GM21528 (cell line): ENCODE measurements at regions not wholly inside any gene's neighbourhood (a gene's known extent, or its start where the extent isn't known, plus 50 kb on each side); places are given as distances from the start of the nearest gene placed in this dataset.

Source experiments
- ATAC-seq: cut with Tn5 transposase; IDR thresholded peaks from one replicate; pipeline ENCODE4 v1.9.1; 2021; ENCODE audit warnings: mild to moderate bottlenecking, moderate library complexity; ENCODE audit not compliant: unreplicated experiment, low FRiP score

DNA sequence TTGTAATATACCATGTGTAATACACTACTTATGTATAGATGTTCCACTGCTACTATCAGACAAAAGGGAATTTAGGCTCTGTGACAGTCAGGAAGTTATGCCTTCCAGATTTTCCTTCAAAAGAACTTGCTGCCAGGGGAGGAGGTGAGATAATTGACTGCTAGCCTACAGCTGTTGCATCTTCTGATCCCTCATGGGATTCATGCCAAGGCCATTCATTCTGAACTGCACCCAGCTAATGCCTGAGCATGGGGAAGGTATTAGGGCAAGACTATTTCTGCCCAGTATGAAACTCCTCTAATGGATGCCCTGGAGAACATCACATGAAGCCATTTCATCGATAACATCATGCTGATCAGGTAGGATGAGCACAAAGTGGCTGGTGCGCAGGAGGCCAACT lies 746.5 kb upstream of the ZNF608 start:
- ATAC-seq, result no peak

DNA sequence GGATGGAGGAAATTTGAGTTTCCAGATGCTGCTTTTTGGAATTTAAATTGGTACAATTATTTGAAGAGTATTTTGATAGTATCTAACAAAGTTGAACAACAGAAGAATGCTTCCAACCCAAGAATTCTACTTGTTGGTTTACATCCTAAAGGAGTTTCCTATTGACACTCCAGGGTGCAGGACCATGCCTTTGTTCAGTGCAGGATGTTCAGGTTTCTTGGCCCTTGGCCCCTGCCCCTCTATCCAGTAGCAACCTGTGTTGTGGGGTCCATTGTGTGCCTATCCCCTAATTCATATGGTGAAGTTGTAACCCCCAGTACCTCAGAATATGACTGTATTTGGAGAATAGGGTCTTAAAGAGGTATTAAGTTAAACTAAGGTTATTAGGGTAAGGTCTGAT lies 750.0 kb upstream of the ZNF608 start:
- no peak for ATAC-seq

DNA sequence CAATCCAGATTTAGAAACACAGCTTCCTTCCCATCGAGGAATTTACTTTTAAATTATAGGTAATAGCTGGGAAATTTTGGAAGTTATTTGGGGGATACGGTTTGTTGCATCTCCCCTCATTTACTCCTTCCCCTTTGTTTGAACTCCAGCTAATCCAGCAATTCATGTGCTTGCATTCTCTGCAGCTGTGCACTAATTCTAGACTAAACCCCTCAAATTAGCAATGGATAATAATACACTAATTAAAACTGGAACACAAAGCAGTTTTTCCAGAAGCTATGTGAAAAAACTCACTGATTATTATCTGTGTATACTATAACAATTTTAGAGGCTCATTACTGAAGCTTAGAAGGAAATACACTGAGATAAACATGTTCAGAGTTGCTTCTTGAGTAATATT lies 751.2 kb upstream of the ZNF608 start:
- ATAC-seq, result no peak

DNA sequence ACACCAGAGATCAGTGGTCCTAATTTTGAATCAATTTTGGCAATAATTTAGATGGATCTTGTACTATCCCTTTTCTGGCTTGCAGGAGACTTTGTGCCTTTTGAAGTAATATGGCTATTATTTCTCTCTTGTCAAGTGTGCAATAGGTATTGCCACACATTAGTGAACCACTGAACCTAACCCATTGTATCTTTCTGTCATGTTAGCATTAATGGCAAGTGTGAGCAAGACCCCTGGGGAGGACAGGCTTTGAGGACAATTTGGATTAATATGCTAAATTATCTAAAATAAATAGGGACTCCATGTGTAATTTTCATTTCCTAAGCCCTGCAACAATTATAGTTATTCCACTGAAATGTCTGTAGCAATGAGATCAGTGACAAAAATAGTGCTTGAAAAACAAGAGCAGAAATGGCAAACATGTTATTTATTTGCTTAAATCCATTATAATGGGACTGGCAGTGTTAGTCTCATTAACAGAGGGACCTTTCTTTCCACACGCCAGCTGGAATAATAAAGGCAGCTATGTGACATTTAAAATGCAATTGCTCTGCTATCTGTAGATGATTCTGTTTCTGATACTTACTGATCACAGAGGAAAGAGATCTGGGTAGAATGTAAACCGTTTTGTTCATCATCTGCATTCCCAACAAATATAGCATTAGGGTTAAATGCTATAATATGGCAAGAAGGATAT lies 753.3 kb upstream of the ZNF608 start:
- no peak for ATAC-seq

DNA sequence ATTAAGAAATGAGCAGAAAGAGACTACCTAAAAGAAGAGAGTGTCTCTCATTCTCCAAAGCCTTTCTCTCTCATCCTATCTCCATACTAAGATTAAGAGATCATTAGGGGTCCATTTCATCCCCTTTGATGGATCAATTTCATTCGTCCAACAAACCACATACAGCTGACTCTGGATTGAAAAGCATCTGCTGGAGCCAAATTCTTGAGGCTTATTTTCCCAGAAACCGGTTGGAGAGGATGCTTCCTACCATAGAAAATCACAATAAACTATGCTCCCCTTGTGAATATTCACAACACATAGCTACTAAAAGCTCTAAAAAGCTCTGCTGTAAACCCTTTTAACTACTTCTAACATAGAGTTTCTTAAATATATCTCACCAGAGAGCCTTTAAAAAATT lies 755.0 kb upstream of the ZNF608 start:
- ATAC-seq, result no peak

DNA sequence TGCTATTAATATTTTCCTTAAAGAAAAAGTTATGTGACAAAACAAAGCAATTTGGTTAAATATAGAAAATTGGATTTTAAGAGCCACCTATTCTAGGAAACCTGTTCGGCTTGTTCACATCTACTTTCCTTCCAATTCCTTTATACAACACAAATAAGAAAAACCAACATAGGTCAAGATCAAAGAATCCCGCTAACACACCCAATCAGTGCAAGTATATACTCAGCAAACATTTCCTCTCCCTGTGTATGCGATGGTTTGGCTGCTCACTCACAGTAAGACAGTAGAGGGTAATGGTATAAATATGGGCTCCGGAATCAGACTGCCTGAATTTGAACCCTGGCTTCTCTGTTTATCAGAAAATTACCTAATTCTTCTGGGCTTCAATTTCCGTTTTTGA lies 757.5 kb upstream of the ZNF608 start:
- ATAC-seq, result no peak

DNA sequence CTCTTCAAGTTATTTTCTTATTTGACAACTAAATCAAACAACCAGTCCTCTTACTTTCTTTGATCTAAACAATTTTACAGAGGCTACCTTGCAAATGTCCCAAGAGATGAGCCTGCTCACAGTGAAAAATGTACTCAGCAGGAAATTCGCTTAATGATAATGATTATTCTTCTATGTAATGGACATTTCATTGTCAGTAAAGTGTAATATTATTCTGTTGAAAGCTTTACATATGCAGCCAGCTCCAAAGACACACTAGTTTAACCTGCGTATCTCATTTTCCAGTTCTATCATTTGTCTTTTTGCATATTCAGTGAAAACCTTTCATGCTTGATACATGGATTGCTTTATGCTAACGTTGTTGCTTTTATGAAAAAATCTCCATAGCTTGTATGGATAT lies 758.7 kb upstream of the ZNF608 start:
- no peak for ATAC-seq

DNA sequence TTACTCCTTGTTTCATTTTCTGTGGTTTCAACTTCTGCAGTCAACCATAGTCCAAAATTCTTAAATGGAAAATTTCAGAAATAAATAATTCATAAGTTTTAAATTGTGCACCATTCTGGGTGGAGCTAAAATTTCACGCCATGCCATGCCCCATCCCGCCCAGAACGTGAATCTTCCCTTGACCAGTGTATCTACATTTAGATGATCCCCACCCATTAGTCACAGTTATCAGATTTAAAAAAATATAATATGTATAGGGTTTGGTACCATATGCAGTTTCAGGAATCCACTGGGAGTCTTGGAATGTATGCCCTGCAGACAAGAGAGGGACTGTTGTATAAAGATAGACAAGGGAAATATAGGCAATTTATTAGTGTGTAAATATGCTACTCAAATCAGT lies 759.7 kb upstream of the ZNF608 start:
- no peak for ATAC-seq

DNA sequence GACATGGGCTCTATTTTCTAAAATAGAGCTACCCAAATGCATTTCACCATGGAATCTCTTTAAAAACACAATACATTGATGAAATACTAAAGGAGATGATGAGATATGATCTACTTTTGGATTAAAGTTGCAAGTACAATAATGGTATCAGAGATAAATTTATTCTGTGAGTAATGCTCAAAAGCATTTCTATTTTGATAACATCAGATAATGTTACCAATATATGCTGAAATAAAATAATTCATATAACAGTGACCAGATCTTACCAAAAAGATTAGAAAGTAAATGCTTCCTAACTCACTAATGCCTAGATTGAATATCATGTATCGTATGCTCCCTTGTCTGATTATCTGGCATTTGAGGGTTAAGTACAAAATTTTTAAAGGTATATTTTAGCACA lies 761.8 kb upstream of the ZNF608 start:
- no peak for ATAC-seq

DNA sequence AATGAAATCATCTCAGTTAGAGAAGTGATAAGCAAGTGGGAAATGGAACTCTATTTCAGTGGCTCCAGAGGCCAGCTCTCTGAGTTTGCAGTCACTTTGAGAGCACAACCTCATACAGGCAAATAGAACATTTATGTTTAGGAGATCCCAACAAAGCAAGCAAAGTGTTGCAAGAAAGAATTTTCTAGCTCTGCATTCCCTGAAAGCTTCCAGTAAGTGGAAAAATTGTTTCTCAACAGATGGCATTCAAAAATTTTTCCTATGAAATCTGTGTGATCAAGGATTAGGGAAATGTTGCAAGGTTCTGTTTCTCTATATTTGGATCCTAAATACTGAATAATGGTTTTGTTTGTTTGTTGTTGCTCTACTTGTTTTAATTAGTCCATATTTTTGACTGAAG lies 764.2 kb upstream of the ZNF608 start:
- ATAC-seq, result no peak

DNA sequence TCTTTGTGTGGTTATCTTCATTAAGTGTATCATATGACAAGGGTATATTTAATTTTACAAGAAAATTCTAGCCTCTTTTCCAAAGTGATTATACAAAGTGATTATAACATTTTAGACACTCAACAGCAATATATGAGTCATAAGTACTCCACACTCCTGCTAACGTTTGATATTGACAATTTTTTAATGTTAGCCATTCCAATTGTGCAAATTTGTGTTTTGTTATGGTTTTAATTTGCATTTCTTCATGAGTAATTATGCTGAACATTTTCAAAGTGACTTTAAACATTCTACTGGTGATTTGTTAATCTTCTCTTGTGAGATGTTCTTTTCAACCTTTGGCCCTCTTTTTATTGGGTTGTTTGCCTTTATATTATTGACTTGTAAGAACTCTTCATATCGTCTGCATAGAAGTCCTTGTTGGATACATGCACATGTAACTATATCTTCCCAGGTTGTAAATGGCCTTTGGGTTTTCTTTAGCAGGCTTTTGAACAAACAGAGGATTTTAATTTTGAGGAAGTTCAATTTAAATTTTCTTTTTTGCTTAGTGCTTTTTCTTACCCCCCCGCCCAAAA lies 771.6 kb upstream of the ZNF608 start:
- no peak for ATAC-seq

DNA sequence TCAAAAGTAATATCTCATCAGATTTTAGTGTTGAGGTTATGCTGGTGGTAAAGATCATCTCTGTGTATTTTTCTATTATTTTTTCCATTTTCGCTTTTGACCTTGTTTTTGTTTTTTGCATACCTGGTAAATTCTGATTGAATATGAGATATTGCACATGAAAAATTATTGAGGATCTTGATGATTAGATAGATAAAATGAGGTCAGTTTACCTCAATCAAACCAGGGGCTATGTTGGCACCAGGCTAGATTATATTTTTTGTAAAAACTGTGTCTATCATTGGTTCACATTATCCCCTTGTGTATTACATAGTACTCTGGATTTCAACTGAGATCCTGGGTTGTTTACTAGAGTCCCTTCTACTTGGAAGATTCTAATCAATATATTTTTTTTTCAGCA lies 774.9 kb upstream of the ZNF608 start:
- no peak for ATAC-seq

DNA sequence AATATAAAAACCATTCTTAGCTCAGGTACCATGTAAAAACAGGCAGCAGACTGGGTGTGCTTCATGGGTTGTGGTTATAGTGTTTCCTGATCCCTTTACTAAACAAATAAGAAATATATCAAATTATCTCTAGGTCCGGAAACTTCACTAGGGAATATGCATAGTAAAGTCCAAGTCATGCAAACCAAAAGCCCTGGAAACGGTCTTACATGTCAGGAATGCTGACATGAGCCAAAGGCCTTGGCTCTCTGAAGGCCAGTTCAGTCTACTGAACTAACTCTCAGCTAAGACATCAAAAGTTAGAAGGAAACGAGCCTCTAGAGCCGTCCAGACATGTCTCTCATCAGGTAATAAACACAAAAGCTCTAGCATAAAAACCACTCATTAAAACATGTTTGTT lies 778.9 kb upstream of the ZNF608 start:
- no peak for ATAC-seq

DNA sequence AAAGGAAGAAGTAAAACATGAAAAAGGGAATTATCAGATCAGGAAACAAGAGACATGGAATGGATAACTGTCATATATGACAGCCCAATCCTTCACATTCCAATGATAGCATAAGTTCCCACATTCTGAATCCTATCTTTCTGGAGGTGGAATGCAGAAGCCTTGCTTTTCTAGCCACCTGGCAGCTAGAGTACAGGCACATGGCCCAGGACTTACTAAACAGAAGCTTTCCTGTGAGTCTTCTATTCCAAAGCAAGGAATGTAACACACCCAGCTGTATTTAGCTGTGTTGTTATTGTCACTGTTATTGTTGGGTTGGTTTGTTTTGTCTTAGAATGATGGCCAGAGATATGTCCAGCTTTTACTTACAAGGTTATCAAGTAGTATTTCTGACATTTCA lies 780.5 kb upstream of the ZNF608 start:
- ATAC-seq, result no peak

DNA sequence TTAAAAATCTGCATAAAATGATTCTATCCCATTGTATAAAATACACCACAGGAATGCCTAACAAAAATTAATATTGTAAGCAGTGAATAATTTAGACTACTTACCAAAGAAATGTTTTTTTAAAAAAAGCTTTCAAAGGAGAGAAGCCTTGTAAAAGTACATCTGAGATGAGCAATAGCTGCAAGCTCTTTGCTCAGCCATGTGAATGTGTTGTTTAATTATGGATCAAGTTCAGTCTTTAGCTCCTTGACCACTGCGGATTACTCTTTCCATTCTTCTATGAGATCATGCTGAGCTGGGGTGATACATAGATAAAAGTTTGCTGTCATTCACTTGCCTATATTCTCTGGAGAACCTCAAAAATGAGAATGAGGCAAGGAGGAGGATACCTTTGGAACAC lies 782.4 kb upstream of the ZNF608 start:
- ATAC-seq, result no peak

DNA sequence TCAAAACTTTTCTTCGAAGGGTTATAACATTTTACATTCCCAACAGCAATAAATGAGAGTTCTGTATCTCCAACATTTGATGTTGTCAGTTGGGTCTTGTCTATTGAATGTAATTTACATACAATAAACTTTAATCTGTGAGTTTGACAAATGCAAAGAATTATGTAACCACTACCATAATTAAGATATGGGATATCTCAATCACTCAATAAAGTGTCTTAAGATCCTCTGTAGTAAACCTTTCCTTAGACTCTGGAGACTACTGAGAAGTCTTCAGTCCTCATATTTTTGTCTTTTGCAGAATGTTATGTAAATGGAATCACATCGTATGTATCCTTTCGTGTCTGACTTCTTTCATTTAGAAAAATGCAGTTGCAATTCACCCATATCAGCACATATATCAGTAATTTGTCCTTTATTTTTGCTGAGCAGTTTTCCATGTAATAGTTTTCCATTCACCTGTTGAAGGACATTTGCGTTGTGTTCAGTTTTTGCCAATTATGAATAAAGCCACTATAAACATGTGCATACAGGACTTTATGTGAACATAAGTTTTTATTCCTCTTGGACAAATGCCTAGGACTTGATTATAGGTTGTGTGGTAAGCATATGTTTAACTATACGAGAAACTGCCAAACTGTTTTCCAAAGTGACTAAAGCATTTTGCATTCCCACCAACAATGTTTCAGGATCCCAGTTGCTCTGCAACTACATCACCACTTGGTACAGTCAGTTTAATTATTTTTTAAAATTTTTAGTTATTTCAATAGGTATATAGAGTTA lies 784.6 kb upstream of the ZNF608 start:
- no peak for ATAC-seq

DNA sequence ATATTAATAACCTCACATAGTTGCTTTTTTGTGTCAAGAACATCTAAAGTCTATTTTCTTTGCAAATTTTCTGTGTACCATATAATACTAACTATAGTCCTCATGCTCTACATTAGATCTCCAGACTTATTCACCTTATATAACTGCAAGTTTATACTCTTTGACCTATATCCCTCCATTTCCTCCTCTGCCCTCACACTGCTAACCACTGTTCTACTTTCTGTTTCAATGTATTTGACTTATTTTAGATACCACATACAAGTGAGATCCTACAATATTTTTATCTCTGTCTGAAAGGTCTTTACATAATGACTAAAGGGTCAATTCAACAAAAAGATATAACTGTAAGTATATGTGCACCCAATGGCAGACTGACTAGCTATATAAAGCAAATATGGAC lies 789.7 kb upstream of the ZNF608 start:
- ATAC-seq, result no peak

DNA sequence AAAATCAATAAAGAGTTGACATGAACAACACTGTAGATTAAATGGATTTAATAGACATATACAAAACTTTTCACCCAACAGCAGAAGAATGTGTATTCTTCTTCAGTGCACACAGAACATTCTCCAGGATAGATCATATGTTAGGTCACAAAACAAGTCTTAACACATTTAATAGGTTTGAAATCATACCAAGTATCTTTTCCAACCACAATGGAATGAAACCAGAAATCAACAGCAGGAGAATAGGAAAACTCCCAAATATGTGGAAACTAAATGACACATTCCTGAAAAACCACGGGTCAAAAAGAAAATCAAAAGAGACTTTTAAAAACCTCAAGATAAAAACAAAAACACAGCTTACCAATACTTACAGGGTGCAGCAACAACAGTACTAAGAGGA lies 790.1 kb upstream of the ZNF608 start:
- no peak for ATAC-seq

DNA sequence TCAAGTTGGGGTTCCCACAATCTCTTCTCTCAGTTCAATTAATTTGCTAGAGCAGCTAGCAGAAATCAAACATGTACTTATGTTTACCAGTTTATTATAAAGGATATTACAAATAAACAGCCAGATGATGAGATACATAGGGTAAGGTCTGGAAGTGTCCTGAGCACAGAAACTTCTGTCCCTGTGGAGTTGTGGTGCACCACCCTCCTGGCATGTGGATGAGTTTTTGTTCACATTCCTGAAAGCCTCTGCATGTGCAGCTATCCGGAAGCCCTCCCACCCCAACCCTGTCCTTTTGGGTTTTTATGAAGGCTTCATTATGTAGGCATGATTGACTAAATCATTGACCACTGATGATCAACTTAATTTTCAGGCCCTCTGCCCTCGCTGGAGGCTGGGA lies 791.2 kb upstream of the ZNF608 start:
- ATAC-seq, result no peak

DNA sequence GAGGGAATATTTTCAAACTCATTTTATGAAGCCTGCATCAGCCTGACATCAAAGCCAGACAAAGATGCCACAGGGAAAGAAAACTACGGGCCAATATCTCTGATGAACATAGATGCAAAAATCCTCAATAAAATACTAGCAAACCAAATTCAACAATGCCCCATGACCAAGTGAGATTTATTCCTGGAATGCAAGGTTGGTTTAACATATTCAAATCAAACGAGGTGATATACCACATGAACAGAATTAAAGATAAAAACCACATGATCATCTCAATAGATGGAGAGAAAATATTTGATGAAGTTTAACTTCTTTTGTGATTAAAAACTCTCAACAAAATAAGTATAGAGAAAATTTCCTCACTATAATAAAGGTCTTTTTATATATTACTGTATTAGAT lies 792.0 kb upstream of the ZNF608 start:
- ATAC-seq, result no peak

DNA sequence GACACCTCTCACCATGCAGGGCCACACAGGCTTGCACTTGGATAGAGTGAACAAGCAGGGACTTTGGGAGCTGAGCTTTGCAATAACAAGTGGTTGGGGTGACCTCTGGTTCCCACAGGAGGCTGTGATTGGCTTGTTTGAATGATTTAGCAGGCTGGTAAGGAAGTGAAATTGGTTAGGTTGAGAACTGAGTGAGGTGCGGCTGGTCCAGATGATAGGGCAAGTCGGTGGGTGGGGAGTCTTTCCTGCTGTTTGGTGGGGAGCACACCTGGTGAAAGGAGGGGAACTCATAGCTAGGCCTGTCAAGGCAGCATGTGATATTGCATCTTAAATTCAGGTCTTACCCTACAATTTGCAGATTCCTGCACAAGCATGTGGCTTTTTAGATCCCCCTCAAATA lies 794.6 kb upstream of the ZNF608 start:
- ATAC-seq, result no peak

DNA sequence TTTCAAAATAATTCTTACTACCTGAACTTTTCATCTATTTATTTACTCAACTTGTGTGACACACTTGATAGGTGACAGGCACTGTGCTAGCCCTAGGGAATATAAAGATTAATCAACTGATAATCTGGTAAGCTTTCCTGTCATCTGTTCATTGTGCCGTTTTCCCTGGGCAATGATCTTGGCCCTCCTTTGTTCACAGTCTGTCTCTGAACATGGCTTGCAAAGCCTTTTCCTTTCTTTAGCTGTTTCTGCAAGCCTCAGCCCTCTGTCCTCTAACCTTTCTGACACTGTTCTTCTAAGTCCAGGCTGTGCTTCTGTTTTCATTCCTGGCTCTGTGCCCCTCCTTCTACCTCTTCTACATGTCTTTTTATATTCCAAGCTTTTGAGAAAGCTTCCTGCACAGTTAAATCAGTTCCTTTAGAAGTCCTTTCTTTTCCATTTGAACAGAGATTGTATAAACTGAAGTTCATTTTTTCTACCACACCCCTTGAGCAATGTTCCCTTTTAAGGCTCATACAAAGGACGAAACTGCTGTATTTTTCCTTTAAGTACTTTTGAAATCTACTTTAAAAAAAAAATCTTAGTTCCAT lies 803.0 kb upstream of the ZNF608 start:
- no peak for ATAC-seq
